ENCODE measurements at regions not wholly inside any gene's neighbourhood (a gene's known extent, or its start where the extent isn't known, plus 50 kb on each side); places are given as distances from the start of the nearest gene placed in this dataset. TPM values are rescaled to one million over a fixed set of nuclear protein-coding genes. Genes with fewer than 3 reads are reported as not detected.

GRCh38 chr20:43241057-43241702 lies 51.5 kb upstream of the PTPRT start:
- H3K27ac ChIP-seq (ENCODE audit: low read depth): no peak overlapping the region
- TF ChIP-seq ZNF462 (CRISPR knock-in tag; IDR thresholded peaks at IDR 0.05) (no peak), ZNF331 (CRISPR knock-in tag; IDR thresholded peaks at IDR 0.05; ENCODE audit: low read depth) (no peak), CREB1 (CRISPR knock-in tag; IDR thresholded peaks at IDR 0.05; ENCODE audit: low read depth) (no peak), JUNB (IDR thresholded peaks at IDR 0.05; ENCODE audit: unreplicated experiment) (no peak)
- no peaks in the 10 kb centered on the region for H4K20me1 ChIP-seq (replicated peaks; ENCODE audit: insufficient read depth)
- H3K9me2 ChIP-seq (ENCODE audit: insufficient read depth): no peaks in the 10 kb centered on the region
- no peak for DNase-seq (ENCODE audit: low spot score)
- peaks cover 8% of the 10 kb centered on the region for H3K36me3 ChIP-seq (ENCODE audit: insufficient read depth)
- no peak for ATAC-seq
- H3K27me3 ChIP-seq (ENCODE audit: insufficient read depth): no peaks in the 10 kb centered on the region
- H3K4me2 ChIP-seq: no peak overlapping the region
- H3K9me3 Mint-ChIP-seq: peaks cover 100% of the 10 kb centered on the region
- H3K36me3 Mint-ChIP-seq (ENCODE audit: low read depth): peaks cover 20% of the 10 kb centered on the region
- no peak overlapping the region for H3K4me3 ChIP-seq
- H3K4me1 ChIP-seq (ENCODE audit: insufficient read depth): no peaks in the 10 kb centered on the region
- no peaks in the 10 kb centered on the region for H3K79me2 ChIP-seq (replicated peaks; ENCODE audit: insufficient read depth)
- H3K27me3 Mint-ChIP-seq (ENCODE audit: insufficient read depth, low read depth, poor library complexity): peaks cover 4% of the 10 kb centered on the region
- no peak overlapping the region for H3K27ac Mint-ChIP-seq
- no peaks in the 10 kb centered on the region for H3F3A ChIP-seq (replicated peaks; ENCODE audit: low read depth)
- 0 out of 3 replicates have a peak, but pooled peaks cover 5% of the 10 kb centered on the region for H3K4me1 Mint-ChIP-seq
- H2AFZ ChIP-seq: no peak overlapping the region
- H3K4me3 Mint-ChIP-seq: no peak overlapping the region

Small RNA genes in the stretch of these regions (small RNA-seq; reads per million reads assigned to genes)
- not detected for gene RF00426 (ENCODE audit: low replicate concordance)

Data from GM23338 (cell line).